NCI-H1436 treated with DMSO at 0.1 percent for 48 hours (cell line): ENCODE measurements at regions not wholly inside any gene's neighbourhood (a gene's known extent, or its start where the extent isn't known, plus 50 kb on each side); places are given as distances from the start of the nearest gene placed in this dataset.

ENCODE experiments used
- DNase-seq: peaks from one replicate; lab custom pipeline; 2025; lab: John Stamatoyannopoulos, UW

DNA sequence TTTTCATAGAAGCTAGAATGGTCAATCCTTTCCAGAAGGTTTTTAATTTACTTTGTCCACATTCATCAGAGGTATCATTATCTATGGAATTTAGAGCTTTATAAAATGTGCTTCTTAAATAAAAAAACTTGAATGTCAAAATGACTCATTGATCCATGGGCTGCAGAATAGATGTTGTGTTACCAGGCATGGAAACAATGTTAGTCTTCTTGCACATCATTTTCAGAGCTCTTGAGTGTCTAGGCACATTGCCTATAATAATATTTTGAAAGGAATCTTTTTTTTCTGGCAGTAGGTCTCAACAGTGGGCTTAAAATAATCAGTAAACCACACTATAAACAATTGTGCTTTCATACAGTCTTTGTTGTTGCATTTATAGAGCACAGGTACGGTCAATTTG is 200.3 kb downstream of the FAT4 start:
- DNase-seq, result no peak

- DNase-seq, result no peak
Observed at GRCh38 chr4:125517831-125518230, 203.1 kb downstream of the FAT4 start.

GRCh38 chr4:125518281-125518680 is 203.5 kb downstream of the FAT4 start:
- DNase-seq, result no peak

GRCh38 chr4:125519371-125520146 is 204.8 kb downstream of the FAT4 start:
- DNase-seq, result no peak

GRCh38 chr4:125520258-125520990 is 205.7 kb downstream of the FAT4 start:
- no peak for DNase-seq

- no peak for DNase-seq
Observed at GRCh38 chr4:125522588-125522987, 207.8 kb downstream of the FAT4 start.

DNA sequence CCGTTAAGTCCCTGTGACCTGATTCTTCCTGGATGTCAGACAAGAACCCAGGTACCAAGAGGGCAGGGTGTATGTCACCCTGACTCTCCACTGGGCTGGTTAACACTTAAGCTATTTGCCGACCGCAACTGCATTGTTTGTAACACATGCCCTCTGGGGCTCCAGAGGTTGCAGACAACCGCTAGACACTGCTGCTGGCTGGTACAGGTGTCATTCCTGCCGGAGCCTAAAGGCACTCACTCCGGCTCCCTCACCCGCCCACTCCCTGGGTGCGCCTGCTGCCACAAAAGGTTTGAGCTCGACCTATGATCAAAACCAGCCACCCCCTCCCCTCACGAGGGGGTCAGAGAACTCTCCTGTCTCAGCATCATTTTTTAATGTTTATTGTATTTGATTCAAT is 208.2 kb downstream of the FAT4 start:
- no peak for DNase-seq

- DNase-seq, result no peak
Observed at GRCh38 chr4:125526420-125526819, 211.7 kb downstream of the FAT4 start.

- DNase-seq, result no peak
Observed at GRCh38 chr4:125527681-125528080, 212.9 kb downstream of the FAT4 start.

GRCh38 chr4:125529071-125529470 is 214.3 kb downstream of the FAT4 start:
- DNase-seq, result no peak

- no peak for DNase-seq
Observed at GRCh38 chr4:125538670-125539069, 223.9 kb downstream of the FAT4 start.

DNA sequence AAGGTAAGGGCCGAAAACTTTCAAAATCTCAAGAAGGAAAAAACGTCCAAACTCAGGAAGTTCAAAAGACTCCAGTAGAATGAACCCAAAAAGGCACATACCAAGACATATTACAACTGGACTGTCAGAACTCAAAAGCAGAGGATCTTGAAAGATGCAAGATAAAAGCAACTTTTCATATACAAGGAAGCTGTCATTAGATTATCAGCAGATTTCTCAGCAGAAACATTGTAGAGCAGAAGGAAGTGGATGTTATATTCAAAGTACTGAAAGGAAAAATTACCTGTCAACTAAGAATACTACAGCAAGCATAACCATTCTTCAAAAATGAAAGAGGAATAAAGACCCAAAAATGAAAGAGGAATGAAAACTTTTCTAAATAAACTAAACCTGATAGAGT is 224.9 kb downstream of the FAT4 start:
- DNase-seq, result no peak

GRCh38 chr4:125541836-125542385 is 227.2 kb downstream of the FAT4 start:
- no peak for DNase-seq

GRCh38 chr4:125546272-125546671 is 231.5 kb downstream of the FAT4 start:
- DNase-seq, result no peak

- no peak for DNase-seq
Observed at GRCh38 chr4:125547836-125548235, 233.1 kb downstream of the FAT4 start.

DNA sequence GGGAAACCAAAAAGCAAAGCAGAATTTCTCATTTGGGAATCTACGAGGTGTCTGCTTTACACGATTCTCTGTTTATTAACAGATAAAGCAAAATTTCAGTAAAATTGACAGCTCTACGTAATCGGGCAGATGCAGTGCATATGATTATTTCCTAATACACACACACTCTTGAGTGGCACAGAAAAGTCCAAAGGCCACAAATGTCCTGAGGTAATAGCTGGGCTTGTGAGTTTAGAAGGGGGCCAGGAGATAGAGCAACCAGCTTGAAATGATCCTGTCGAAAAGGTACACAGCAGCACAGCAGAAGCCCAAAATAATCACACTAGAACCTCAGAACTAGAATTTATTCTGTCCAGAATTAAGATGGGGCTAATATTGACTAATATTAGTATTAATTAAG is 236.0 kb downstream of the FAT4 start:
- DNase-seq, result no peak

DNA sequence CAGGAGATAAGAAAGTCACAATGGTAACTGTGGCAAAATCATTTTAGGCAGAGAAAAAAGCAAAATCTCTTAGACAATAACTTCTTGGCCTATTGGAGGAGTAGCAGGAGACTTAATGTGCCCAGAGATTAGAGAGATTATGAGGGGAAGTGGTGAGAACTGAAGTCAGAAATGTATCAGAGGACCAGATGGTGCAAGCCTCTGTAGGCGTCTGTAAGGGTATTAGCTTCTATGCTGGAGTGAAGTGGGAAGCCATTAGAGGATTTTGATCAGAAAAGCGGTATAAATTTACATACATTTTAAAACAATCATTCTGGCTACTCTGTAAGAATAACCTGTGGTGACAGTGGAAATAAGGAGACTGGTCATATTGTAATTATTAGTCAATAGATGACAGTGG is 236.7 kb downstream of the FAT4 start:
- DNase-seq, result no peak

- no peak for DNase-seq
Observed at GRCh38 chr4:125551967-125552366, 237.2 kb downstream of the FAT4 start.

GRCh38 chr4:125572601-125573000 is 257.8 kb downstream of the FAT4 start:
- no peak for DNase-seq

DNA sequence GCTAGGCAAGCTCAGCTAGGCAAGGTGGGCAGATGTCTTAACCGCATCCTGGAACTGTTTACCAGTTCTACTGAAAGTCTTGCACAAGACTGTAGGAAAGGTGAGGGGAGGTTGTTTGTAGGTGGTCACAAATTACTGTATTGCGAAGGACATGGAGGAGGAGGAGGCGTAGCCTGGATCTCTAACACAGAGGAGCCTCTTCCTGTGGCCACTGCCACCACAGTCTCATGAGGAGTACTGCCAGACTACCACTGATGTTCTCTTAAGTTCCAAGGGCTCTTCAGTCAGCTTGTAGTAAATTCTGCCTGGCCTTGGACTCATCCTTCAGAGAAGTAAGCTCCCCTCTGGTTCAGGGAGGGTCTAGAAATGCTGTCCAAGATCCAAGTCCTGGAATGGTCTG is 258.6 kb downstream of the FAT4 start:
- no peak for DNase-seq

- no peak for DNase-seq
Observed at GRCh38 chr4:125573786-125574185, 259.0 kb downstream of the FAT4 start.

GRCh38 chr4:125582302-125582701 is 267.5 kb downstream of the FAT4 start:
- DNase-seq, result no peak

DNA sequence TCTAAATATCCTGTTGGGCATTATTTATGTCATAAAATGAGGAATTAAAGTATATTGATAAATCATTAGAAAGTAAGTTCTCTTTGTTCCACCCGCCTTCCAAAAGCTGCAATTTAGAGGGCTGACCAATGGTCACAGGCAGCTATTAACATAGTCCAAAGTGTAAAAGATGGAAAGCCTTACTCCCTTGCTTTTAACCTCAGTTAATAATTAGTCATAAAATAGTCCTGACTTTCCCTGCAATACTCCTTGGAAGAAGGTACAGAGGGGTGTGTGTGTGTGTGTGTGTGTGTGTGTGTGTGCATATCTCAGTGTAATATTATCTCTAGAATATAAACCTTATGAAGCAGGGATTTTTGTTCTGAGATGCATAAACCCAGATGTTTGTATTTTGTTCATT is 275.4 kb downstream of the FAT4 start:
- no peak for DNase-seq
